Astrocyte (in vitro differentiated cells and primary cell): ENCODE measurements at regions not wholly inside any gene's neighbourhood (a gene's known extent, or its start where the extent isn't known, plus 50 kb on each side); places are given as distances from the start of the nearest gene placed in this dataset.

Source experiments
- CTCF ChIP-seq: IDR thresholded peaks from 2 replicates; pipeline ENCODE4 v1.5.1; 2011; ENCODE audit warnings: low read depth, mild to moderate bottlenecking, inconsistent platforms, low read length, moderate library complexity; ENCODE audit not compliant: insufficient read depth
- EZH2 ChIP-seq: IDR thresholded peaks from 2 replicates; pipeline ENCODE4 v1.6.1; 2012; ENCODE audit warnings: mild to moderate bottlenecking, low read length, inconsistent platforms; ENCODE audit not compliant: insufficient read depth

GRCh38 chrX:1877780-1878179 is 262.9 kb downstream of the ASMT start:
- TF ChIP-seq CTCF = no peak
- TF ChIP-seq EZH2 = no peak
